HK-2 (cell line): ENCODE measurements at regions not wholly inside any gene's neighbourhood (a gene's known extent, or its start where the extent isn't known, plus 50 kb on each side); places are given as distances from the start of the nearest gene placed in this dataset.
A peak's percentile ranks its signal among the peaks of the same experiment; 100 is the strongest.

Experiments used
- DNase-seq: peaks from one replicate; pipeline ENCODE4 v3.0.0-alpha.2; 2018; ENCODE audit not compliant: unreplicated experiment

GRCh38 chr3:150165396-150166094, 194.8 kb upstream of the PFN2 start:
- DNase-seq = no peak

- DNase-seq = no peak
Measured at GRCh38 chr3:150161011-150161410, 190.3 kb upstream of the PFN2 start.

DNA sequence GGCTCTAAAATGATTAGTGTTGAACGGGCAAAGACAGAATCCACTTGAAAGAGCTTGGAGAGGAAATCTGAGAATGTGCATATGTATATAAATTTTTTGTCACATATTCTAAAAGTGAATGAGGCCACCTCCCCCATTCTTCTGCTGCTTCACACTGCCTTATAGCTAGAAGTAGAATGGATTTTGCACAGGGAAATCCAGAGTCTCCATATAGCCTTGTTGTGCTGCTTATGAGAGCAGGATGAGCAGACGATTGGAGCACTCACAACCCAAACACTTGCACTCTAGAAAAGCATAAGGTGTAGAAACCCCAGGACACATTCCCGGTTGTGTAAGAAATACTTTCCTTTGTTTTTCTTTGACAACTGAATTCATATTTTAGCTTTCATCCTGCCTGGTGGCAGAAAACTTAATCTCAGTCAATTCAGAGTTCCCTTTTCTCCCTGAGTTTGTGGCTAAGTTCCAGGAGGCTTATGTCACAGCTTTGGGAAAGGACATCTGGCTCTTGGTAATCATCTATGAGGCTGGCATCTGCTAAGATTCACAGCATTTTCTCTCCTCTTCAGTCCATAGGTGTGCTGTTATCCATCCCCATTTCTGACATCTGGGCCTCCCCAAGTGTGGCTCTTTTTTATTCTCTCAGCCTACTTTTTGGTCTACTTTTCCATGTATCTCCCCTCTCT, 188.4 kb upstream of the PFN2 start:
- no peak for DNase-seq

DNA sequence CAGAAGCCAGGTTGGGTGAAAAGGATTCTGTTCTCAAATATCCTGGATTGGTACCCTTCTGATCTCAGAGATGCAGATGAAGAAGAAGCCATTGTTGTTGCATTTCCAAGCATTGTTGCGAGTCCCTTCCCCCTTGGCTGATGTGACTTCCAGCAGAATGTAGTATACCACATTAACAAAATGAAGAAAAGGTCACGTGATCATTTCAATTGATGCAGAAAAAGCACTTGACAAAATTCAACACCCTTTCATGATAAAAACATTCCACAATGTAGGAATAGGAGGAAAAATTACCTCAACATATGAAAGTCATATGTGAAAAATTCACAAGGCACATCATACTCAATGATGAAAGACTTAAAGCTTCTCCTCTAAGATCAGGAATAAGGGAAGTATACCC, 181.9 kb upstream of the PFN2 start:
- no peak for DNase-seq

GRCh38 chr3:150150633-150151032, 179.9 kb upstream of the PFN2 start:
- DNase-seq = no peak

GRCh38 chr3:150149651-150150051, 179.0 kb upstream of the PFN2 start:
- peak; percentile 16 for DNase-seq

DNA sequence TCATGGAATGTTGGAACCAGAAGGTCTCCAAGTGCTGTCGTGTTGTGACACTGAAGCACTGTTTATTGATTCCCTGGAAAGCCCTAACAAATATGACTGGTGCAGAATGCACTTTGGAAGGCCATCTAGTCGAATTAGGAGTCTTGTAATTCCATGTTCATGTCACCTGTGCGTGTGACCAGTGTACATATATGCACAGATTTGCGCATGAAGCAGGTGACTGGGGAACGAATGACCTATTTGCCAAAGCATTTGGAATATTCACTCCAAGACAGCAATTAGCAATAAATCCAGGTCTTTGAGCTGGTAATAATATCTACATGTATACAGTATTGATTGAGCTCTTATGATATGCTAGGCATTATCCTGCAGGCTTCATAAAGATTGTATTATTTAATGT, 177.5 kb upstream of the PFN2 start:
- no peak for DNase-seq

GRCh38 chr3:150147776-150148175, 177.1 kb upstream of the PFN2 start:
- DNase-seq = no peak

- peak; percentile 52 for DNase-seq
Measured at GRCh38 chr3:150146991-150147761, 176.5 kb upstream of the PFN2 start.

DNA sequence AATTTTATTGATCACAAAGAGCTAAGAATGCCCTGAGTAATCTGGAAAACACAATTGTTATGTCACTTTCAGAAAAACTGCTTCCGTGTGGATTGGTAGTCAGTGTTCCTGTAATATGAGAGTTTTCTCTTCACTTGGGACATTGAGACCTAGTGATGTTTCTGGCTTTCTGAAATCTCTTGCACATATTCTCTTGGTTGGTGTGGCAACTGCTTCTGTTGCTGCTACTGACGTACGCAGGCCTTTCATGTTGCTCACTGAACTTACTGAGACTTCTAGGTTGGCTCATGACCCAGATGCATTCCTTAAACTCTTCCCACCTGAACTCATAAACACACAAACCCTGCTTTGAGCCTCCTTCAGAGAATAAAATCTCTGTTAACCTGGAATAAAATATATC, 175.0 kb upstream of the PFN2 start:
- DNase-seq = no peak

DNA sequence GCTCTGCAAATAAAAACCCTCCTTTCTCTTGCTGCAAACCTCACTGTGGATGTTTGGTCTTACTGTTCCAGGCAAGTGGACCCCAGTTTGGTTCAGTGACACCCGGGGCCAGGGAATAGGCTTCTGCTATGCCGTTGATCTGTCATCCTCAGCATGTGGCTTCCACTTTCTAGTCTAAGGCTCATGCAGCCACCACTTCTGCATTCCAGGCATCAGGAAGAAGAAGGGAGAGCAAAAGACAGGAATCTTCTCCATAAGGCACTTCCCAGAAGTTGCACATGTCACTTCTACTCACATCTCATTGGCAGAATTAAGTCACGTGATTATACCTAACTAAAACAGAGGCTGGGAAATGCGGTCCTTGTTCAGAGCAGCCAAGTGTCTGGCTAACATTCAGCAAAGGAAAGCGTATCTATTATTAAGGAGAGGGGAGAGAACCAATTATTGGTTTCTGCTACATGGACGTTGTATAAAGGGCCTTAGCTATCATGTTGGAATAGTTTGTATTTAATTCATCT, 173.6 kb upstream of the PFN2 start:
- DNase-seq = no peak

DNA sequence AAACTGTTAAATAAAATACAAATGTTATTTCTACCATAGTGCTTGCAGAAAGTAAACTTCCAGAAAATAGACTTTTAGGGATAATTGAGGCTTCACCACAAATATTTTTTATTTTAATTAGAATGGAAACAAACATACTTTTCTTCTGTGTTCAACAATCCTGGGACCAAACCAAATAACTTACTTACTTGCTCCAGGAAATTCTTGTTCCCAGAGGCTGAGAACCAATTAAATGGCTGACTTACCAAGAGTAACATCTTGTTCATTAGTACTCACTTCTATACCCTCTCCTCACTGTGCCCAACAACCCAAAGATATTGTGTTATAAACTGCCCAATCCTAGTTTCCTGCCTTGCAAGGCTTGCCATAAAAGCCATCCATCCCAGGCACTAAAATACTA, 172.2 kb upstream of the PFN2 start:
- no peak for DNase-seq

DNA sequence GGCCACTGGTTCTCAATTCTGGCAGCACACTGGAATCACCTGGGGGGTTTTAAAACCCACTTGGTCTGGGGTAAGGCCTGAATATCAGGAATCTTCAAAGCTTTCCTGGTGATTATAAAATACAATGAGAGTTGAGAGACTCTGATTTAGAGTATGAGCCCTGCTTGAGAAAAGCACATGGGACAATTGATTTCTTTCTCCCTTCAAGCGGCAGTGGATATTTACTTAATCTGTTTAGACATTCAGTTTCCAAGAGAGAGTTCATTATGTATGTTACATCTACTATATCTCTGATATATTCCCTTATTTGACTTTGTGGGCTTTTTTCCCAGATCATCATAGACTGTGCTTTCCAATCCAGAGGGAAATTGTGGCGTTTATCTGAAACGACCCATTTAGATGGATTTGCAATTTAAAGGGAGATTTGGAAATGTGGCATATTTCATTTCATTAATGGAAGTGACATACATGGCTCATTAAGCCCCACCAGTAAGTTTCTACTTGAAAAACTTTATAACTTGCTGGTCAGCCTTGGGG, 171.2 kb upstream of the PFN2 start:
- DNase-seq = no peak

DNA sequence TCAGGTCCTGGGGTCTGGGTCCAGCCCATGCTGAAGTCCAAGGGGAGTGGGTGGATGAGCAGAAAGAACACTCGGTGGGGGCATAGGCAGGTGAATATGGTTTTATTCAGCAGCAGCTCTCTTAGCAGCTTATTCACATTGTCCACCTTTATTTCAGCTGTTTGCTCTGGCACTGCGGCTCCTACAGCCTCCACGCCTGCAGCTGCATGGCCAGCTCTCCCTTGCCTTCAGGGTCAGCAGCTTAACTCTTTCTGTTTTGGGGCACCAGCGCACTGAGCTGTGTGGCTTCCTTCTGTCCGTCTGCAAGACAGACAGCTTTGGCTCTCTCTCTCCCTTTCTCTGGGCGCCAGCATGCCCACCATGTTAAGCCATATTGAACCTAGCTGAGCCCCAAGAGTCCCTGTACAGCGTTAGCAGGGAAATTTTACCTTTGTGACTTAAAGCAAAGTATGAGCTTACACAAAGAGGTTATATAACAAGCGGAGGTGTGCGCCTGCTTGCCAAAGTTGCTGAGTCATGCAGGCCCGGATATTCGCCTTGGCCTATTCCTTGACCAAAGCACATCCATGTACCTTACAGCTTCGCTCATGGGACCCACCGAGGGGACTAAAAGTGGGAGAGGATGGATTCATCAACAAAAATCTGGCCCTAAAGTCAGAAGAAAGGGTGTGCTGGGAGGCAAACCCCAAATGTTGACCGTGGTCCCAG, 170.1 kb upstream of the PFN2 start:
- no peak for DNase-seq

GRCh38 chr3:150138824-150139223, 168.1 kb upstream of the PFN2 start:
- DNase-seq = no peak

DNA sequence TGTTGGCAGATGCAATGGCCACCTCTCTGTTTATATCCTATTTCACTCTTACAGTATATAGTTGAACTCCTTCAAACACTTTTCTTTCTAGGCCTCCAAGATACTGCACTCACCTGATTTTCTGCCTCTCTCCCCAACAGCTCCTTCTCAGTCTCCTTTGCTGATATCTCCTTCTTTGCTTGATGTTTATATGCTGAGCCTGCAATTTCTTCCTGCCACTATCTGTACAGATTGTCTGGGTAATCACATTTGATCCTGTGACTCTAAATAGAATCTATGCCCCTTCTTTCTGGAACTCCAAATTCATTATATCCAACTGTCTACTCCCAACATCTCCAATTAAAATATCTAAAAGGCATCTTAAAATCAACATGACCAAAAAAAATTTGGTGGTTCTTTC, 165.5 kb upstream of the PFN2 start:
- DNase-seq = no peak

DNA sequence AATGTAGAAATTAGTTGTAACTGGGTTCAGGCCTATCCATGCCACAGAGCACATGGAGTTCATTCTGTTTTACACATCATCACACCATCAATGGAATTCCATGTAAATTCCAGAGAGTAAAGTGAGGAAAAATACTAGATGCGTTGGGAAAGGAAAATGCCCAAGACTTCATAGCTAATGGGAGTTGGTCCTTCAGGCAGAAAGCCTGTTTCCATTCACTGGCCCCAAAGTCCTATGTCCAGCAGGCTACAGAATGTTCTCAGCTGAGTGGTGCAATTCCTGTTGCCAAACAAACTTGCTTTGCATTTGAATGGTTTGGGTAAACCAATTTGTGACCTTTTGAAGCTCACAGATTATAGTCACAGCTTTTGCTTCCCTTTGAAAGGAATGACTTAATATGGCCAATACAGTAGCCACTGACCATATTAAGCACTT, 164.6 kb upstream of the PFN2 start:
- no peak for DNase-seq

GRCh38 chr3:150133293-150133692, 162.6 kb upstream of the PFN2 start:
- no peak for DNase-seq

DNA sequence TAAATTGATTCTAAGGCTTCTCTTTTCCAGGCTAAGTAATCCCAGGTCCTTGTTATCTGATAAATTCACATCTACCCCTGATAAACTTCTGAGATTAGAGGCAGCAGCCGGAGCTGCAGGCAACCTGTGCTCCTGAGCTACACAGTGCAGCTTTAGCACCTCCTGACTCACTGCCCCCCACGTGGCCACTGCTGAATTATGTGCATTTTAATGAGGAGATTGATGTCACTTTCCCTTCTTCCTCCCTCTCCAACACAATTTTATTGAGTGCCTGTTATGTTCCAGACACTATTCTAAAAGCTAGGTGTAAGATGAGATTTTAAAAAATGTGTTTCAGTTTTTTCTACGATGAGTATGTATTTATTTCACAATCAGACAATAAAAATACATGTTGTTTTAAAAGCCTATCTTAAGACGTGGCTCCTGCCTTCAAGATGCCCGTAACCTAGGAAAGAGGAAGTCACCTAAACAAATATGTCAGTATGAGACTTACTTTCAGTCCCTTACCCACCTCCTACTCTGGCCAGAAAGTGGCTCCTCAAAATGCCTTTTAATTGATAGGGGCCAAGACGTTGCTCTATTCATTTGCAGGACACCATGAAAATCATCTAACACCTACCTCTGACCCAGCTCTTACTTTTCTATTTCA, 161.5 kb upstream of the PFN2 start:
- DNase-seq = no peak

DNA sequence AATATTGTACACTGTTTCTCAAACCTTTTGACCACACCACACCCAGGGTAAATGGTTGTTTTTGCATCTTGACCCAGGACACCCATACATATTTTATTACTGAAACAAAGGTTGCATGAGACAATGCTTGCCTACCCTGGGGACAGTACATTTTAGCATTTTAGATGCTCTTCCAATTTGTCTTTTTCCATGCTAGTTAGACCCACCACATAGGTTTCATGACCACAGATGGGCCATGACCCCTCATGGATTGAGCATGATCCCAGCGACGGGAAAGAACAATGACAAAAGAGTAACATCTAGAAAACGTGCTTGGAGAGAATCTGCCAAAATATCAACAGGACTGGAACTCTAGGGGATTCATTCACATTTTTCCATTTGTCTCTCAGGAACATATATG, 161.0 kb upstream of the PFN2 start:
- DNase-seq = no peak

DNA sequence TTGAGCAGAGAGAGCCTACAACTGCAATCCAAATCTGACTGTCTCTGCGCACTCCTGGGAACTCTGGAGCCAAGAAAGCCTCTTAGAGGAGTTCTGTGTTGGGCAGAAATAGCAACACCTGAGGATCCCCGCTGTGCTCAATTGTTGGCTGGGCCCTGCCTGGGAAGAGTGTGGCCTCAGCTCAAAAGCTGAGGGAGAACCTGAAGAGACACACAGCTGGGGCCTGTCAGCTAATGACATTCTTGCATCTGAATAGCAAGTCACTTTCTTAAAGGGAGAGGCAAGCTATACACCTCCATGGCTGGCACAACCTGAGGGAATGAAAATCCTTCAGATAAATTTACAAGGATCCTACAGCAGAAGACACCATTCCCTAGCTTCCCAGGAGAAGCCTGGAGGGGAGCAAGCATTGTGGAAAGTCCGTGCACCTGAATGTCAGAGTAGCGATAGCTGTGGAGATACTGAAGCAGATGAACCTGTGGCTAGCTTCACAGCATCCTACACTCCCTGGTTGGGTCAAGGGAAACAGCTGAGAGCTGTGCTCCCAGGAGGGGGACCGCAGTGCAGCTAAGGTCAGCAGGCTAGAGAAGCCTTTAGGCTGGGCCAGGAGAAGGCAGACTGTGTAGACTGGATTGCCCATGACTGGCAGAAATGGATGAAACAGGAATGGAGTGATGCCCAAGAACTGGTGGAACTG, 159.9 kb upstream of the PFN2 start:
- no peak for DNase-seq
